K562 (cell line): ENCODE measurements at regions not wholly inside any gene's neighbourhood (a gene's known extent, or its start where the extent isn't known, plus 50 kb on each side); places are given as distances from the start of the nearest gene placed in this dataset.

ENCODE experiments used
- ATAC-seq: fragments of 200-7000 bp; cut with Tn5 transposase; 3 replicates; pipeline ENCODE4 v1.9.1; 2020; ENCODE audit warnings: moderate library complexity
- BruUV-seq: library from RNA; stranded (reverse); fragments of 400-500 nt; replicated peaks from 2 replicates; lab custom pipeline; 2021; lab: Mats Ljungman, UMichigan
- CTCF ChIA-PET: fragments of 300-600 bp; formaldehyde crosslinking; extraction: SDS; loops from one replicate; lab custom pipeline; 2021; ENCODE audit warnings: low intra/inter-chr PET ratio; lab: Yijun Ruan, JAX
- POLR2A ChIA-PET: fragments of 300-600, 350-650 bp; sonication (Branson Sonifier 250); formaldehyde crosslinking; extraction: SDS; loops from one replicate; lab custom pipeline; 2021; ENCODE audit warnings: antibody characterized with exemption, inconsistent platforms; lab: Yijun Ruan, JAX
- DNase-seq, 4 experiments: peaks; one replicate each; pipeline versions ENCODE4 v3.0.0 to v3.0.0-alpha.2; 2011 to 2018; ENCODE audit warnings: low spot score in 3 of 4, mixed read lengths in 3 of 4; ENCODE audit errors: extremely low read depth in 1 of 4
- FAIRE-seq: peaks from 2 replicates; lab custom pipeline; 2011; peaks lifted over from hg19 to GRCh38; lab: Jason Lieb, UNC
- H2AFZ ChIP-seq: 2 replicates; pipeline ENCODE4 v1.6.0; 2011; ENCODE audit warnings: low read depth, low read length, control low read depth, inconsistent platforms
- H3K27ac ChIP-seq: fragments of 200-600 bp; 3 replicates; pipeline ENCODE4 v1.8.0; 2011; ENCODE audit warnings: low read depth, mild to moderate bottlenecking, control low read depth, inconsistent platforms, low read length, moderate library complexity, mixed read lengths; ENCODE audit errors: extremely low read depth
- H3K27me3 ChIP-seq, 2 experiments: fragments of 300-600 bp in 1 of 2; 2 replicates in 1 of 2; 3 replicates in 1 of 2; pipeline versions ENCODE4 v1.6.0 to v1.8.0; 2011; ENCODE audit warnings: inconsistent platforms in 2 of 2, low read length in 2 of 2, mild to moderate bottlenecking in 1 of 2, mixed read lengths in 1 of 2, moderate library complexity in 1 of 2; ENCODE audit not compliant: control insufficient read depth in 2 of 2, insufficient read depth in 2 of 2
- H3K36me3 ChIP-seq: fragments of 300-600 bp; 3 replicates; pipeline ENCODE4 v1.8.0; 2011; ENCODE audit warnings: mild to moderate bottlenecking, low read length, inconsistent platforms; ENCODE audit not compliant: control insufficient read depth, insufficient read depth
- H3K4me1 ChIP-seq, 2 experiments: fragments of 200-600 bp in 1 of 2; replicated peaks in 1 of 2; 2 replicates in 1 of 2; 3 replicates in 1 of 2; pipeline versions ENCODE4 v1.5.1 to v1.8.0; 2011; ENCODE audit warnings: inconsistent platforms in 2 of 2, low read length in 2 of 2, mild to moderate bottlenecking in 1 of 2, mixed read lengths in 1 of 2, moderate library complexity in 1 of 2; ENCODE audit not compliant: control insufficient read depth in 2 of 2, insufficient read depth in 2 of 2
- H3K4me2 ChIP-seq: 2 replicates; pipeline ENCODE4 v1.6.1; 2011; ENCODE audit warnings: low read length, control low read depth, inconsistent platforms, mixed read lengths; ENCODE audit not compliant: insufficient read depth
- H3K4me3 ChIP-seq: fragments of 200-600 bp; sonication (generic), shearing (Covaris generic); 2 replicates; pipeline ENCODE4 v1.5.1; 2016; ENCODE audit warnings: control low read depth, inconsistent platforms
- H3K79me2 ChIP-seq: fragments of 200-600 bp; 3 replicates; pipeline ENCODE4 v1.8.0; 2011; ENCODE audit warnings: low read length, inconsistent platforms; ENCODE audit not compliant: control insufficient read depth, insufficient read depth
- H3K9ac ChIP-seq, 2 experiments: 2 replicates each; pipeline versions ENCODE4 v1.6.0 to v1.6.1; 2011; ENCODE audit warnings: low read depth in 2 of 2, low read length in 2 of 2, control low read depth in 1 of 2, inconsistent platforms in 1 of 2, mild to moderate bottlenecking in 1 of 2, mixed read lengths in 1 of 2; ENCODE audit not compliant: insufficient read depth in 1 of 2
- H3K9me1 ChIP-seq: one replicate; pipeline ENCODE4 v1.6.0; 2011; ENCODE audit warnings: inconsistent platforms, mild to moderate bottlenecking, low read length, moderate library complexity; ENCODE audit not compliant: control insufficient read depth, insufficient read depth
- H3K9me3 ChIP-seq: replicated peaks from 2 replicates; pipeline ENCODE4 v1.5.1; 2011; ENCODE audit warnings: low read depth, low read length, inconsistent platforms; ENCODE audit not compliant: control insufficient read depth, insufficient read depth
- H4K20me1 ChIP-seq: replicated peaks from 2 replicates; pipeline ENCODE4 v1.6.1; 2011; ENCODE audit warnings: low read length, inconsistent platforms, mixed read lengths; ENCODE audit not compliant: control insufficient read depth, insufficient read depth
- ETV6 ChIP-seq, 3 experiments: fragments of 150-350 bp in 1 of 3; sonication (generic) in 1 of 3; formaldehyde crosslinking in 1 of 3; IDR thresholded peaks; 2 replicates each; pipeline versions ENCODE4 v1.6.1 to v1.8.0; 2014 to 2022; ENCODE audit warnings: borderline replicate concordance in 2 of 3, low read depth in 2 of 3, antibody characterized with exemption in 1 of 3, low read length in 1 of 3, mild to moderate bottlenecking in 1 of 3, missing genetic modification reagents in 1 of 3
- ZNF146 ChIP-seq: IDR thresholded peaks from one replicate; pipeline ENCODE4 v1.6.1; 2018; ENCODE audit warnings: missing compliant biosample characterization; ENCODE audit not compliant: unreplicated experiment
- ZNF695 ChIP-seq: fragments of 450-650 bp; formaldehyde crosslinking; IDR thresholded peaks from 2 replicates; pipeline ENCODE4 v1.4.0; 2020; ENCODE audit warnings: mild to moderate bottlenecking, moderate library complexity
- ZSCAN32 ChIP-seq: fragments of 450-650 bp; formaldehyde crosslinking; IDR thresholded peaks from 2 replicates; pipeline ENCODE4 v1.4.0; 2020; ENCODE audit warnings: mild to moderate bottlenecking, moderate library complexity
- WGBS: fragments of 100-300 bp; shearing (Covaris generic); methylation state at CpG from one replicate; pipeline ENCODE4 v1.1.6; 2016; ENCODE audit warnings: low coverage, mixed read lengths; ENCODE audit not compliant: insufficient coverage; ENCODE audit errors: missing lambda C conversion rate; 5-methylcytosine and 5-hydroxymethylcytosine counted together
- in situ Hi-C: fragments of 300-500 bp; cut with MboI; formaldehyde crosslinking; loops from 4 replicates; pipeline ENCODE4 v1.15.0; 2018; ENCODE audit warnings: inconsistent platforms, mixed read lengths
- intact Hi-C: fragments of 100-400 bp; cut with micrococcal nuclease; formaldehyde crosslinking; loops from 2 replicates; pipeline ENCODE4 v1.14.2; 2022
- TF ChIP-seq, protein P1 (sequence below): fragments of 450-650 bp; formaldehyde crosslinking; IDR thresholded peaks from 2 replicates; pipeline ENCODE4 v1.4.0; 2022; ENCODE audit warnings: missing genetic modification characterization

DNA sequence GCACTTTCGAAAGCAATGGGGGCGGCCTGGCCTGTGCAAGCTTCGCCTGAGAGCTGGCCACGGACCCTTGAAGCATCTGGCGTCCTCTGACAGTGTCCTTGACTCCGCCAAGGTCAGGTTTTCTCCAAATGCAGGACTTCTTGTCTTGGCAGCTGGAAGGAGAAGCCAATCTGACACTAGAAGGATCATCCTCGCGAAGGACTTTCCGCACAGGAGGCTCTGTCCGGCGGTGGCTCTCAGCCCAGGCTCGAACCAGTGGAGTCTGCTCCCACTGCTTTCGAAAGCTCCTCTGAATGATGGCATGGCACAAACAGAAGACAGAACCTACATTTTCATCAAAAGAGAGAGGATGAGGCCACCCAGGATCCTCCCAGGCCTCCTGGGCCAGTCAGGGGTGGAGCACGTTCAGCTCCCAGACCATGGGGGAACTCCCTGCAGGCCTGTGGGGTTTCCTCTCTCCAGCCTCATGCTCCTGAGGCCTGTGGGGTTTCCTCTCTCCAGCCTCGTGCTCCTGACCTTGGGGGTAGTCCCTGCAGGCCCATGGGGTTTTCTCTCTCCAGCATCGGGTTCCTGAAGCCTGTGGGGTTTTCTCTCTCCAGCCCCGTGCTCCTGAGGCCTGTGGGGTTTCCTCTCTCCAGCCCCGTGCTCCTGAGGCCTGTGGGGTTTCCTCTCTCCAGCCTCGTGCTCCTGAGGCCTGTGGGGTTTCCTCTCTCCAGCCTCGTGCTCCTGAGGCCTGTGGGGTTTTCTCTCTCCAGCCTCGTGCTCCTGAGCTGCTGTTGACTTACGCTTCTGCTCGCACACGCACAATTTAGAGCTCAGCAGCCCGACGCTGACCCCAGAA lies 396.5 kb upstream of the SALL3 start:
- H3K27me3 ChIP-seq, result peaks cover 4 to 26% of the 10 kb centered on the region in 2 experiments; a peak in 4 of 5 replicates
- no peaks in the 10 kb centered on the region for H3K4me1 ChIP-seq
- FAIRE-seq, result no peak
- H2AFZ ChIP-seq, result no peak overlapping the region
- no peaks in the 10 kb centered on the region for H4K20me1 ChIP-seq
- ATAC-seq, result no peak
- no peak overlapping the region for H3K4me2 ChIP-seq
- no peaks in the 10 kb centered on the region for H3K79me2 ChIP-seq
- H3K36me3 ChIP-seq, result no peaks in the 10 kb centered on the region
- ChIA-PET CTCF (no interaction called here), POLR2A (no interaction called here)
- 3% methylated on average over 16 of the region's 26 CpGs for WGBS
- H3K9me3 ChIP-seq, result no peaks in the 10 kb centered on the region
- in situ Hi-C loops (no loop called here), intact Hi-C loops (no loop called here)
- no peak overlapping the region for H3K27ac ChIP-seq
- H3K9me1 ChIP-seq, result no peaks in the 10 kb centered on the region
- H3K9ac ChIP-seq, result no peak overlapping the region
- no peak for DNase-seq
- TF ChIP-seq, protein P1, sequence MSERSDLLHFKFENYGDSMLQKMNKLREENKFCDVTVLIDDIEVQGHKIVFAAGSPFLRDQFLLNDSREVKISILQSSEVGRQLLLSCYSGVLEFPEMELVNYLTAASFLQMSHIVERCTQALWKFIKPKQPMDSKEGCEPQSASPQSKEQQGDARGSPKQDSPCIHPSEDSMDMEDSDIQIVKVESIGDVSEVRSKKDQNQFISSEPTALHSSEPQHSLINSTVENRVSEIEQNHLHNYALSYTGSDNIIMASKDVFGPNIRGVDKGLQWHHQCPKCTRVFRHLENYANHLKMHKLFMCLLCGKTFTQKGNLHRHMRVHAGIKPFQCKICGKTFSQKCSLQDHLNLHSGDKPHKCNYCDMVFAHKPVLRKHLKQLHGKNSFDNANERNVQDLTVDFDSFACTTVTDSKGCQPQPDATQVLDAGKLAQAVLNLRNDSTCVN, result no peak
- TF ChIP-seq ZSCAN32 (CRISPR knock-in tag), result no peak
- TF ChIP-seq ZNF695 (CRISPR knock-in tag), result no peak
- no peak for TF ChIP-seq ETV6 (IDR thresholded peaks at IDR 0.05; ENCODE audit: borderline replicate concordance in 1 of 2, low read depth in 2 of 2, low read length in 1 of 2)
- TF ChIP-seq ETV6 (CRISPR knock-in tag; IDR thresholded peaks at IDR 0.05; ENCODE audit: borderline replicate concordance), result no peak
- TF ChIP-seq ZNF146 (CRISPR knock-in tag), result no peak
- H3K4me3 ChIP-seq, result no peak overlapping the region
- BruUV-seq, result no TSS peak
